IPS-18c (cell line): ENCODE measurements at regions not wholly inside any gene's neighbourhood (a gene's known extent, or its start where the extent isn't known, plus 50 kb on each side); places are given as distances from the start of the nearest gene placed in this dataset.
"Not testable (repeated sequence)": the region's sequence is repeated elsewhere in the genome, so short reads cannot be mapped to it uniquely, and the experiment has no call there.

Experiments
- H3K4me3 ChIP-seq: 2 replicates; pipeline ENCODE4 v1.7.0; 2013; ENCODE audit warnings: low read depth, mild to moderate bottlenecking, low read length, moderate library complexity; ENCODE audit not compliant: insufficient read depth
- H3K9me3 ChIP-seq: one replicate; pipeline ENCODE4 v1.6.1; 2013; ENCODE audit warnings: mild to moderate bottlenecking, low read length, moderate library complexity; ENCODE audit not compliant: control insufficient read depth, insufficient read depth

GRCh38 chr2:144937910-144938709, 418.2 kb upstream of the ZEB2 start:
- Histone ChIP-seq H3K9me3 (no peaks in the 10 kb centered on the region), H3K4me3 (no peak overlapping the region)

- Histone ChIP-seq H3K4me3 (no peak overlapping the region), H3K9me3 (no peaks in the 10 kb centered on the region)
These were observed 417.1 kb upstream of the ZEB2 start for GRCh38 chr2:144937066-144937465.

DNA sequence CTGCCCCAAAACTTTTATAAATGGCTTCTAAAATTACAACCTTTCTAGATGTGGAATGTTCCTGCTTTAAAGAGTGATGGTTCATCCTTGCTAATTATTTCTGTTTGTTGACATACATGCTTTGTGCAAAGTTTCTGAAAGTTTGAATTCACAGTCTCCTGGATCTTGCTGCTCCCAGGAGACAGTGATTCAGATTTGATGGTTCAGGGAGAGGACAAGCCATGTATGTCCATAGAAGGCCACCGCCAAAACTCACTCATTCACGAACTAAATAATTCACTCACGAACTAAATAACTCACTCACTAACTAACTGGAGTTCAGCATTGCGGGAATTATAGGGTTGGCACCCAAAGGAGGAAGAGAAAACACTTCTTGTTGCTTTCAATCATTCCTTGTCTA, 416.5 kb upstream of the ZEB2 start:
- Histone ChIP-seq H3K4me3 (no peak overlapping the region), H3K9me3 (no peaks in the 10 kb centered on the region)

DNA sequence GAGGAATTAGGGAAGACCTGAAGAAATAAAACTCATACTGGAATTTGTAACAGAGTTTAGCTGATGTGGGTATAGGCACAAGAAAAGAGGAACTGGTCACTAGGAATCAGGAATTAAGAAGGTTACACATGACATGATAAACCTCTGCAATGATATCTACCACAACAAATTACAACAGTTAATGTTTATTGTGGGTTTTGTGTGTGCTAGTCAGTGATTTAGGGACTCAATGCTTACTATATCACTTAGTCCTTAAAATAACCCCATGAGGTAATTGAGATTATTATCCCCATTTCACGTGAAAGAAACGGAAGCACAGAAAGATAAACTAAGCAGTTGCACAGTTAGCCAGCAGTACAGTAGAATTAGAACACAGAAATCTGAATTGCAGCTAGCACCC, 415.8 kb upstream of the ZEB2 start:
- no peak overlapping the region for H3K4me3 ChIP-seq
- H3K9me3 ChIP-seq: no peaks in the 10 kb centered on the region

DNA sequence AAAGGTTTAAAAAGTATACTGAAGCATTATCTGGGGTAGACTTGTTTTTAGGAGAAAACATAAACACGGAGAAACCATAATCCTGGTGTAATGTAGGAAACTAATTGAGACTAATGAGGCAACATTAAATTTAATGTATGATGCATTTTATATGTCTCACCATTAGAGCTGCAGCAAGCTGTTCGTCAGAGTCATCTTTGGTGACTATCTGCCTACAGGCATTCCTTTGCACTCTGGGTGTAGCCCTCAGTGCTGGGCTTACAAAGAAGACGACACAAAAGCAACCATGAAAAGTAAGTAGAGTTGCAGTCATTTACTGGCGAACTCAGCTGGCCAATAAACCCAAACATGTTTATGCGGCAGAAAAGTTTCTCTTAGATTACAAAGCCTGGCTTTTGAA, 415.3 kb upstream of the ZEB2 start:
- Histone ChIP-seq H3K9me3 (no peaks in the 10 kb centered on the region), H3K4me3 (no peak overlapping the region)

- H3K9me3 ChIP-seq: no peaks in the 10 kb centered on the region
- H3K4me3 ChIP-seq: no peak overlapping the region
These were observed 412.0 kb upstream of the ZEB2 start for GRCh38 chr2:144931960-144932359.

DNA sequence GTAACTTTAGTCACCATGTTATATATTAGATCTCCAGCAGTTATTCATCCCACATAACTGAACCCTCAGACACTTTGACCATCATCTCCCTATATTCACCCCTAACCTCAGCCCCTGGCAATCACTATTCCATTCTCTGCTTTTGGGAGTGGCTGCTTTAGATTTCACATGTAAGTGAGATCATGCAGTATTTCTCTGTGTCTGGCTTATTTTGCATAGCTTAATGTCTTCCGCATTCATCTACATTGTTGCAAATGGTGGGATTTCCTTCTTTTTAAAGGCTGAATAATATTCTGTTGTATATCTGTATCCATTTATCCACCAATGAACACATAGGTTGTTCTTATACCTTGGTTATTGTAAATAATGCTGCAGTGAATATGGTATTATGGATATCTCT, 411.6 kb upstream of the ZEB2 start:
- H3K9me3 ChIP-seq: no peaks in the 10 kb centered on the region
- no peak overlapping the region for H3K4me3 ChIP-seq

DNA sequence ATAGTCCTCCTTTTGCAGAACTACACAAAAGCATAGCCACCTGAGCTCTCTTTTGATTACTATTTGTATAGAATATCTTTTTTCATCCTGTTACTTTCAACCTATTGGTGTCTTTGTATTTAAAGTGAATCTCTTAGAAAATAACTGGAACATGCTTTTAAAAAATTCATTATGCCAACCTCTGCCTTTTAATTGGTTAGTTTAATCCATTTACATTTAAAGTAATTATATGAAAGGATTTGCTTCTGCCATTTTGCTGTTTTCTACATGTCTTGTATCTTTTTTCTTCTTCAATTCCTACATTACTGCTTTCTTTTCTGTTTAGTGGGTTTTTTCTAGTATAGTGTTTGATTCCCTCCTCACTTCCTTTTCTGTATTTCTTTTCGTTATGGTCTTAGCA, 407.5 kb upstream of the ZEB2 start:
- Histone ChIP-seq H3K4me3 (no peak overlapping the region), H3K9me3 (no peaks in the 10 kb centered on the region)

DNA sequence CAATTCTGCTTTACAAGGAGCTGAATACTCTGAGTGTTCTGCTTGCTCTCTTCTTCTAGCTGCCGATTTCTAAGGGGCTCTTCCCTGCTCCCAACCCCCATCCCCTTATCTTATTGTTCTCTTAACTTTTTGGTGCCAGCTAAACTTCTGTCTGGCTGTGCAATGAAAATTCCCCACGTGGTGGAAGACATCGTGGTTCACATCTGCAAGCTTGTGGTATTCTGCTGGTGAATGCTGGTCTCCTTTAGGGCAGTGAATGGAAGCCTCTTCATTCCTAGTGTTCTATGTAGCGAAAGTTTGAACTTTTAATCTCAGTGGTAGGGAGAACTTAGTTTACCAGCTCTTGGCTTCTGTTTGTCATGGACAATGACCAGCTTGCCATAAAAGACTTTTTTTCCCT, 406.0 kb upstream of the ZEB2 start:
- H3K4me3 ChIP-seq: no peak overlapping the region
- no peaks in the 10 kb centered on the region for H3K9me3 ChIP-seq

DNA sequence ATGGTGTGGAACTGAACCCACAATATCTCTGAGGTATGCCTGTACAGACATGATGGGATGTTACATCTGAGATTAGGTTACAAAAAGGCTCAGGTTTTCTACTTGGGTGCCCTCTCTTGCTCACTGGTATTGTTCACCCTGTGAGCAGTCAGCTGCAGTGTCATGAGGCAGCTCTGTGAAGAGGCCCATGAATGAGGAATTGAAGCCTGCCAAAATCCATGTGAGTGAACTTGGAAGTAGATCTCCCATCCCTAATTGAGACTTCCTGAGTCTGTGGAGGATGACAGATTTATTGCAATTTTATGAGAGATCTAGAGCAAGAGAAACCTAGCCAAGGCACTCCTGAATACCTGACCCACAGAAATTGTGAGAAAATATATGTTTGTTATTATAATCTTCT, 404.9 kb upstream of the ZEB2 start:
- H3K9me3 ChIP-seq: no peaks in the 10 kb centered on the region
- H3K4me3 ChIP-seq: no peak overlapping the region

DNA sequence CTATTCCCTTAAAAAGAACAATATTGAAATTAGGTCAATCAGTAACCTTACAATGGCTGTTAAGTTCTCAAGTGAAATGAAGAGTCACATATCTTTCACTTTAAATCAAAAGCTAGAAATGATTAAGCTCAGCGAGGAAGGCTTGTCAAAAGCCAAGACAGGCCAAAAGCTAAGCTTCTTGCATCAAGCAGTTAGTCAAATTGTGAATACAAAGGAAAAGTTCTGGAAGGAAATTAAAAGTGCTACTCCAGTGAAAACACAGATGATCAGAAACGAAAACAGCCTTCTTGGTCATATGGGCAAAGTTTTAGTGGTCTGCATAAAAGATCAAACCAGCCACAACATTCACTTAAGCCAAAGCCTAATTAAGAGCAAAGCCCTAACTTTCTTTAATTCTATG, 402.6 kb upstream of the ZEB2 start:
- no peak overlapping the region for H3K4me3 ChIP-seq
- no peaks in the 10 kb centered on the region for H3K9me3 ChIP-seq

DNA sequence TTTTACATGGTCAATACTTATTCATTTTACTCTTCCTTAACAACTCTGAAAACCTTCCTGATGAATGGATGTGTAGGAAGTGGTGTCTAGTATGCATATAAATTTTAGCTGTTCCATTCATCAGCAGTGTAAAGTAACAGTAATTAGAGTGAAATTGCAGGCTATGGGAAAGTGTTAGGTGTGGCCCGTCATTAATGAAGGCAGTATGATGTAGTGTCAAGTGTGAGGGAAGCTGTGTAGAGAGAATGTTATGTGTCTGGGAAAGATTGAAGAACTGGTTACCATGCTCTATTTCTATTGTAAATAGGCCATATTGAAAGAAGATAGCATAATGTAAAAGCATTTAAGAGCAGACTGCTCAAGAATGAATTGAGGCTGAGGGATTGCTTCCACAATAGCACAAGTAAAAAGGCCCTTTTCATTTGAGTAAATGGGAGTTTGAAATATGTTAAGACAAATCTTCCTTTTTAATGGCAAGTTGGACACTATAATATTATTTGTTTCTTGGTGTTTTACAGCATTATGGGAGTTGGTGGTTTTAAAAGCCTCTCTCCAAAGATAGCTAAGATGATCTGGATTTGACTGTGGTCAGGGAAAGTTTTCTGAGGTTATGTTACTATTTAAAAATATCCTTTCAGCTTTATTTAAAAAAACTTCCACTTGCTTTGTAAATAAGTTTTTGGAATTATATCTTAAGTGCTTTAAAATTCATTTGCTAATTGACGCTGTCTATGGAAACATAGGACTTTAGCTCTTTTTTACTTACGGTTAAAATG, 401.0 kb upstream of the ZEB2 start:
- Histone ChIP-seq H3K4me3 (no peak overlapping the region), H3K9me3 (no peaks in the 10 kb centered on the region)

GRCh38 chr2:144914622-144915318, 394.9 kb upstream of the ZEB2 start:
- H3K4me3 ChIP-seq: no peak overlapping the region

DNA sequence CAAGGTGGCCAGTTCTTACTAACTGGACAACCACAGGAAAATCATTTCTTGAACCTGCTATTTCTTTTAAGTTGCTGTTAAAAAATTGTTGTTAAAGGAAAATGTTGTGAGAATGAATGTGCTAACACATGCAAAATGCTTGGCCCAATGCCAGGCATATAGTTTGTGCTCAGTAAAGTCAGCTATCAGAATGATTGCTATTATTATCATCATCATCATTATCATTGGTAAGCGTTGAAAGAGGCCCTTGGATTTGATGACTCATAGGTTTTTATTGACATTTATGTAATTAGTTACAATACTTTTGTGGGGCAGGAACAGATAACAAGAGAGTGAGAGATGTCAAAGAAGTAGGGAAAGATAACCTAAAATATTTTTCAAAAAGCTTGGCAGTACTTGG, 394.2 kb upstream of the ZEB2 start:
- H3K4me3 ChIP-seq: no peak overlapping the region

More at GRCh38 chr2:144914622-144915318, 394.9 kb upstream of the ZEB2 start:
- no peaks in the 10 kb centered on the region for H3K9me3 ChIP-seq

GRCh38 chr2:144912206-144912605, 392.3 kb upstream of the ZEB2 start:
- no peaks in the 10 kb centered on the region for H3K9me3 ChIP-seq

More for the DNA sequence above, 394.2 kb upstream of the ZEB2 start:
- no peaks in the 10 kb centered on the region for H3K9me3 ChIP-seq

GRCh38 chr2:144905956-144906355, 386.0 kb upstream of the ZEB2 start:
- H3K4me3 ChIP-seq: no peak overlapping the region
- H3K9me3 ChIP-seq: no peaks in the 10 kb centered on the region

More at GRCh38 chr2:144912206-144912605, 392.3 kb upstream of the ZEB2 start:
- no peak overlapping the region for H3K4me3 ChIP-seq

DNA sequence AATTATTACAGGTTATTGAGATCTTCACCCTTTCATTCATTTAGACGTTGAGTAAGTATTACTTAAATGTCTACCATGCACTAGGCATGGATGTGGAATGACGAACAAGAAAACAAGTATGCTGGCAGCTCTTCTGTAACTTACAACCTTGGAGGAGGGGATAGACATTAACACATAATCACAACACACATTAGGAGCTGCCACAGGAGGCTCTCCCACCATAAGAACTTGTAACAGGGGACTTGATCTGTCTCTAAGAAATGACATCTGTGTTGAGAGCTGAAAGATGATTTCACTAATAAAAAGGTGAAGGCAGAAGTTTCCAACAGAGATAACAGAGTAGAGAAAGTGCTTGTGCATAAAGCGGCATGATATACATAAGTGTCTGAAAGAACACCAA, 384.7 kb upstream of the ZEB2 start:
- Histone ChIP-seq H3K9me3 (no peaks in the 10 kb centered on the region), H3K4me3 (no peak overlapping the region)

- H3K9me3 ChIP-seq, H3K4me3 ChIP-seq: not testable (repeated sequence)
These were observed 383.1 kb upstream of the ZEB2 start for GRCh38 chr2:144903045-144903444.
